ENCODE measurements at regions not wholly inside any gene's neighbourhood (a gene's known extent, or its start where the extent isn't known, plus 50 kb on each side); places are given as distances from the start of the nearest gene placed in this dataset.
A peak's percentile ranks its signal among the peaks of the same experiment; 100 is the strongest.
"Not testable (repeated sequence)": the region's sequence is repeated elsewhere in the genome, so short reads cannot be mapped to it uniquely, and the experiment has no call there.

GRCh38 chr4:33696586-33696985, 2547.7 kb downstream of the ARAP2 start:
- intact Hi-C loops (cut with DNase I) = no loop called here
- DNase-seq (ENCODE audit: low spot score) (no peak), ATAC-seq (no peak)

- DNase-seq (ENCODE audit: low spot score) (no peak), ATAC-seq (no peak)
- intact Hi-C loops (cut with DNase I) = no loop called here
Observed at GRCh38 chr4:33709247-33709646, 2535.1 kb downstream of the ARAP2 start.

DNA sequence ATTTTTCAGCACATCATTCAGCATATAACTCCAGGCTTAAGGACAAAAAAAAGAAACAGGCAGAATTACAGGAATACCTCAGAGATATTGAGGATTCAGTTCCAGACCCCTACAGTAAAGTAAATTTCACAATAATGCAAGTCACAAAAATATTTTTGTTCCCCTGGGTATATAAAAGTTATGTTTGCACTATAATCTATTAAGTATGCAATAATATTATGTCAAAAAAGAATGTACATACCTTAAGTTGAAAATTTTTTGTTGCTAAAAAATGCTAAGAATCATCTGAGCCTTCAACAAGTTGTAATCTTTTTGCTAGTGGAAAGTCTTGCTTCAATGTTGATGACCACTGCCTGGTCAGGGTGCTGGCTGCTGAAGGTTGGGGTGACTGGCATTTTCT, 2532.5 kb downstream of the ARAP2 start:
- ATAC-seq (no peak), DNase-seq (ENCODE audit: low spot score) (no peak)
- intact Hi-C loops (cut with DNase I) = no loop called here

GRCh38 chr4:33714971-33715370, 2529.3 kb downstream of the ARAP2 start:
- no peak for ATAC-seq
- DNase-seq (ENCODE audit: low spot score) = no peak
- intact Hi-C loops (cut with DNase I) = no loop called here

DNA sequence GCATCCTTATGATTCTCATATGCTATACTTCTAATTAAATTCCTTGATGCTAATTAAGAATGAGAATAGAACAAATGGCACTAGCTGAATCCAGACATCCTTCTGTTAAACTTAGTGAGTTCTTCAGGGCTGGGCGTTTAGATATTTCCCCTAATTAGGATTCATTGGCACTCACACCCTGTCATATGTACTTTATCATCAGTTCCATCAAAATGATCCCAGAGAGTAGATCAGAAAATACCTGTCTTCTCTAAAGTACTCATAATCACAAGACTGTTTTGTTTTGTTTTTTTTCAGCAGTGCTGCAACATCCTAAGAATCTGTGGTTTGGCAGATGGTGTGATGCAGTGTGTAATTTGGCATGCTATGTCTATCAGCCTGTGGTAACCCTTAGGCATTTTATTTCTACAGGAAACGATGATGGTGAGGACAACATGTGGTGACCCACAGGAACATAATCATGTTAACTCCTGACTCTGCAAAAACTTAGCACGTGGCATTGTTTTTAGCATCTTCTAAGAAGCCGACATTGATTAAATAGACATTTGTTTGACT, 2528.4 kb downstream of the ARAP2 start:
- DNase-seq (ENCODE audit: low spot score) (no peak), ATAC-seq (peak; percentile 96)
- intact Hi-C loops (cut with DNase I) = no loop called here

- DNase-seq (ENCODE audit: low spot score) = no peak
- intact Hi-C loops (cut with DNase I) = no loop called here
- ATAC-seq = peak; percentile 95
Observed at GRCh38 chr4:33722254-33722653, 2522.1 kb downstream of the ARAP2 start.

DNA sequence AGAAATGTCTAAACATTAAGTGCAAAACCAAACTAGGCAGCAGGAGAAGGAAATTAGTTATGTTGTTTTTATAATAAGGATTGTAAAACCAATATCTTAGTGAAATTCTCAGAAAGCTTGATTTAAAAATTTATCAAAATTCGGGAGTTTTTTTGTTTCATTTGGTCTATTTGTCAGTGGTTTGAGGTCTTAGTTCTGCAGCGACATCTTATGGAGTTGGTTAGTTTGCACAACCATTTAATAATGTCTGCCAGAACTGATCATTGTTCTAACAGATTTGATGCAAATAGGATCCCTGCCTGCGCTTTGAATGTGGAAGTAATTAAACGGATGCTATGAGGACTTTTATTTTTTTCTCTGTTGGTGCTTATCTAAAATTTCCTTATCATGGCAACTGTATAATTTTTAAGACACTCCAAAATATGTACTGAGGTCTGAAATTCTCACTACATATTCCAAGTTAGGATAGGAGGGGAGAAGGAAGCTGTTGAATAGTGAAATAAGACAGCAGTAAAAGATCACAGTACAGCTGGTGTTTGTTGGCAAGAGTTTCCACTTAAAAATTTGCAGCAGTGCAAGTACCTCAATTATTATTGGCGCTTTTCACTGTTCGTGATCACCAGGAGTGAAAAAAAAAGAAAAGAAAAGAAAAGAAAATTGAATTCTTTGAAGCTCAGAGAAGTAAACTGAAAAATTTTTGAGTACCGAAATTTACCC, 2521.4 kb downstream of the ARAP2 start:
- peak; percentile 82 for ATAC-seq

GRCh38 chr4:33724685-33725084, 2519.6 kb downstream of the ARAP2 start:
- DNase-seq (ENCODE audit: low spot score) (no peak), ATAC-seq (no peak)
- intact Hi-C loops (cut with DNase I) = no loop called here

More for the DNA sequence above, 2521.4 kb downstream of the ARAP2 start:
- DNase-seq (ENCODE audit: low spot score) = no peak
- intact Hi-C loops (cut with DNase I) = no loop called here

DNA sequence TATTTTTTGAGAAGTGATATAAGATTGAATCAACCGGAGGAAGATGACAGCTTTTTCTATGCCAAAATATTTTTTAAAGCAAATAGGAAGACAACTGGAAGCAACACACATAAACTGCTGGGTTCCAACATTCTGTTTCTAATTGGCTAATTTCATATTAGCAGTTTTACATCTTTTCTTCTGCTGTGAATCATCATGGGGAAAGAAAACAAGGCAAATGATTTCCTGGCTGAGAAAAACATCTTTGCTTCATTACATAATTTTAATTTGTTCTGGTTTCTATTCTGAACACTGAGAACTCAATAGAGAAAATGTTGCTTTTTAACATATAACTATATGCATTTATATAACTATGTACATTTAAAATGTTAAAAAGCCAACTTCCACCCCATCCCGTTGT, 2518.5 kb downstream of the ARAP2 start:
- intact Hi-C loops (cut with DNase I) = no loop called here
- no peak for DNase-seq (ENCODE audit: low spot score)

DNA sequence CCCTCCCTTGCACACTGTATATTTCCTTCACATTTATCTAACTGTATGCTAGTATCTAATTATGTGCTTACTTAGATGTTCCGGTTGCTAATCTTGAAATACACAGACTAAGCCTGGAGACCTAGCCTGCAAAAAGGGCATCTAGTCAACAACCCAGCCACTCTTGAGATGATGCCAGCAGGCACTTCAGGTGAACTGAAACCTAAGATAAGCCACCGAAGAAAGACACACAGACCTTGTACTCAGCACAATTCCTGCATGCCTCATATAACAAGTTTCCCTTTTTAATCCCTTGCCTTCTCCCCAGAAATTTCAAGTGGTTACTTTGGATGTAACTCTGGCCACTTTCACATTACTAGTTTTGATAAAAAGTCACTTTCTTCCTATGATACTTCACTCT, 2506.6 kb downstream of the ARAP2 start:
- DNase-seq (ENCODE audit: low spot score) = no peak
- ATAC-seq = no peak
- intact Hi-C loops (cut with DNase I) = no loop called here

More for the DNA sequence above, 2518.5 kb downstream of the ARAP2 start:
- no peak for ATAC-seq

DNA sequence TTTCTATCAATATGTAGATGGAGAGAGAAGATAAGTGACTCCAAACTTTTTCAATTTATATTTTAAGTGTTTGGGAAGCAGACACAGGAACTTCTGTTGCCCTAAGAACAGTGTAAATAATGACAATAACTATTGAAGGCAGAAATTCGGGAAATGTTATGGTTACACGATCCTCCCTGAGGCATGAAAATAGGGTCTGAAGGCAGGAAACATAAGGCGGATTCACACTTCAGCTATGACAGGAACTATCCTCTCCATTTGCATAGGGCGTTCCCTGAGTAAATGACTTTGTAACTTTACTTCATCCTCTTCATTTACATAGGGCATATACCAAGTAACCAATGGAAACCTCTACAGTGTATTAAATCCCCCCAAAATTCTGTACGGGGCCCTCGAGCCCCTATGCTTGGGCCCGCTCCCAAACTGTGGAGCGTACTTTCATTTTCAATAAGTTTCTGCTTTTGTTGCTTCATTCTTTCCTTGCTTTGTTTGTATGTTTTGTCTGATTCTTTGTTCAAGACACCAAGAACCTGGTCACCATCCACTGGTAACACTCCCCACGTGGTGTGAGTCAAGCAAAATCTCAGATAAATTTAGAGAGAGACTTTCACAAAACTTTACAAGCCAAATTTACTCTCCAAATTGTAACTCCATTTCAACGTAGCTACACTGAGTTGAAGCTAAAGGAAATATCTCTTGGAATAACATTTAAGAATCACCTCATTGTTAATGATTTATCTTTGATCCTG, 2504.3 kb downstream of the ARAP2 start:
- intact Hi-C loops (cut with DNase I) = no loop called here
- ATAC-seq (no peak), DNase-seq (ENCODE audit: low spot score) (no peak)

DNA sequence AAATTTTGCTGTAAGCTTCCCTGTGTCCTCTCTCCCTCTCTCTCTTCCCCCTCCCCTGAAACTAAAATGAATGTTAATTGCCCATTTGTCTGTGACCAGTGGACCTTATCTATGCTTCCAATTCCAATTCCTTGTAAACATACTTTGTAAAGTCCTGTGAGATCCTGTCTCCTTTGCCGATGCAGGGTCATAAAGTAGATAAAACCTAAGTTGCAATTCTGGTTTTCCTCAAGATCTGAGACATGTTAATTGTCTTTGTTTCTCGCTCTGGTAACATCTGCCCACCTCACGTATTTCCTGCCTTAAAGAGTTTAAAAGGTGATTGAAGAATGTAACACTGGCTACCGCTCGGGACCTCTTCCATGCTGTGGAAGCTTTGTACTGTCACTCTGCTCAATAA, 2503.4 kb downstream of the ARAP2 start:
- intact Hi-C loops (cut with DNase I); DNase-seq (ENCODE audit: low spot score); ATAC-seq: not testable (repeated sequence)

- ATAC-seq (no peak), DNase-seq (ENCODE audit: low spot score) (no peak)
- intact Hi-C loops (cut with DNase I) = no loop called here
Observed at GRCh38 chr4:33746979-33747378, 2497.3 kb downstream of the ARAP2 start.

GRCh38 chr4:33751050-33751449, 2493.3 kb downstream of the ARAP2 start:
- no peak for ATAC-seq
- intact Hi-C loops (cut with DNase I) = no loop called here

GRCh38 chr4:33772582-33772981, 2471.7 kb downstream of the ARAP2 start:
- intact Hi-C loops (cut with DNase I) = no loop called here
- DNase-seq (ENCODE audit: low spot score) (no peak), ATAC-seq (no peak)

More at GRCh38 chr4:33751050-33751449, 2493.3 kb downstream of the ARAP2 start:
- DNase-seq (ENCODE audit: low spot score) = no peak

- intact Hi-C loops (cut with DNase I) = no loop called here
- ATAC-seq = no peak
- no peak for DNase-seq (ENCODE audit: low spot score)
Observed at GRCh38 chr4:33780952-33781791, 2463.1 kb downstream of the ARAP2 start.

DNA sequence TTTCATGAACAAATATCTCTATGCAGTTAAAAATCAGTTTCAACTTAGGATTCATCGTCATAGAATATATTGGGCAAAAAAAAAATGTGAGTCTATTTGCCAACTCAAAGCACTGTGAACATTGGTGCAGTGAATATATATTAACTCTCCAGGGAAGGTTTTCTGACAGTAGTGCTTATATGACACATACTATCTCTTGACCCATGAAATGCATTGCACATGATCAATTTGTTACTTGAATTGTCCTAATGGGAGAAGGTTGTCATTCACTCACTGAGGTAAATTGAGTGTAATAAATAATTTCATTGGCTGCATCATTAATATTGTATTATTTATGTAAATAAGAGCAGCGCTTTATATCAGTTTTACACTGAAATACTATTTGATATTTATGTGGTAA, 2458.5 kb downstream of the ARAP2 start:
- DNase-seq (ENCODE audit: low spot score) (no peak), ATAC-seq (no peak)
- intact Hi-C loops (cut with DNase I) = no loop called here

GRCh38 chr4:33802578-33802977, 2441.7 kb downstream of the ARAP2 start:
- no peak for ATAC-seq
- DNase-seq (ENCODE audit: low spot score) = no peak
- intact Hi-C loops (cut with DNase I) = no loop called here

DNA sequence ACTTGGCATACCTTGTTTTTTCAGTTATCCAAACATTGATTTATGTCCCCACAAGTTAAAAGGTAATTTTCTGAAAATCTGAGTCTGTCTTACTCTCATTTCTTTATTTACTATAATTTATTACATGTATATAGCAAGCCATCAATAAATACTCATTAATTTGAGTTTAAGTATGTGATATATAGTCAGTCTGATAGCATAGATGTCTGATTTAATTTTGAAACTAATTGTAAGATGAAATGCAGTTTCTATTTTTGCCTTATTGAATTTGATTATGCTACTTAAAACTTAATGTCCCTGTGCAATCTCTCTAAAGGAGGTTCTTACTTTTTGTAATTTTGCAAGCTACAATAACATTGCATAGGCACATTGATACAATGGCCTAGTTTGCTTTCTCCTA, 2418.6 kb downstream of the ARAP2 start:
- ATAC-seq (no peak), DNase-seq (ENCODE audit: low spot score) (no peak)
- intact Hi-C loops (cut with DNase I) = no loop called here

All from sciatic nerve (tissue), 2 donors.